Hematopoietic multipotent progenitor cell (in vitro differentiated cells): ENCODE measurements at regions not wholly inside any gene's neighbourhood (a gene's known extent, or its start where the extent isn't known, plus 50 kb on each side); places are given as distances from the start of the nearest gene placed in this dataset.

ENCODE experiments used
- DNase-seq, 3 donors: peaks; one replicate each; pipeline ENCODE4 v3.0.0-alpha.2; 2011 to 2015; ENCODE audit warnings: low read depth in 2 of 3, low spot score in 2 of 3

- DNase-seq, result no peak
Observed at GRCh38 chr17:70772761-70773160, 603.4 kb downstream of the KCNJ2 start.

- DNase-seq, result no peak
Observed at GRCh38 chr17:70773258-70773657, 603.9 kb downstream of the KCNJ2 start.

- DNase-seq, result no peak
Observed at GRCh38 chr17:70774339-70775117, 605.2 kb downstream of the KCNJ2 start.

- no peak for DNase-seq
Observed at GRCh38 chr17:70775679-70776078, 606.3 kb downstream of the KCNJ2 start.

GRCh38 chr17:70776441-70776840 lies 607.1 kb downstream of the KCNJ2 start:
- no peak for DNase-seq

GRCh38 chr17:70780031-70780430 lies 610.7 kb downstream of the KCNJ2 start:
- no peak for DNase-seq

GRCh38 chr17:70786081-70786480 lies 616.7 kb downstream of the KCNJ2 start:
- no peak for DNase-seq

GRCh38 chr17:70787721-70788300 lies 618.5 kb downstream of the KCNJ2 start:
- DNase-seq, result no peak

- no peak for DNase-seq
Observed at GRCh38 chr17:70791748-70792443, 622.6 kb downstream of the KCNJ2 start.

- DNase-seq, result no peak
Observed at GRCh38 chr17:70794738-70795137, 625.4 kb downstream of the KCNJ2 start.

- no peak for DNase-seq
Observed at GRCh38 chr17:70795620-70796019, 626.3 kb downstream of the KCNJ2 start.

GRCh38 chr17:70796757-70797156 lies 627.4 kb downstream of the KCNJ2 start:
- no peak for DNase-seq

- DNase-seq, result no peak
Observed at GRCh38 chr17:70797166-70797565, 627.8 kb downstream of the KCNJ2 start.

GRCh38 chr17:70804161-70804560 lies 634.8 kb downstream of the KCNJ2 start:
- no peak for DNase-seq

- DNase-seq, result no peak
Observed at GRCh38 chr17:70808596-70808995, 639.3 kb downstream of the KCNJ2 start.

- DNase-seq, result no peak
Observed at GRCh38 chr17:70810609-70811008, 641.3 kb downstream of the KCNJ2 start.

GRCh38 chr17:70813355-70813930 lies 644.1 kb downstream of the KCNJ2 start:
- no peak for DNase-seq

GRCh38 chr17:70819183-70819582 lies 649.9 kb downstream of the KCNJ2 start:
- DNase-seq, result no peak

- no peak for DNase-seq
Observed at GRCh38 chr17:70820276-70820675, 650.9 kb downstream of the KCNJ2 start.

GRCh38 chr17:70825321-70826125 lies 656.2 kb downstream of the KCNJ2 start:
- peak in 2 of 3 donors; percentile 18 to 82 for DNase-seq

GRCh38 chr17:70829876-70830275 lies 660.5 kb downstream of the KCNJ2 start:
- DNase-seq, result no peak
